IMR-90 (cell line): ENCODE measurements at regions not wholly inside any gene's neighbourhood (a gene's known extent, or its start where the extent isn't known, plus 50 kb on each side); places are given as distances from the start of the nearest gene placed in this dataset.

Experiments
- ATAC-seq: fragments of 200-7000 bp; cut with Tn5 transposase; 2 replicates; pipeline ENCODE4 v1.9.1; 2020; ENCODE audit warnings: low read depth, mild to moderate bottlenecking, moderate library complexity
- BruUV-seq: library from RNA; stranded (reverse); fragments of 400-500 nt; replicated peaks from 2 replicates; lab custom pipeline; 2021; lab: Mats Ljungman, UMichigan
- CTCF ChIA-PET: fragments of 300-600 bp; formaldehyde crosslinking; extraction: SDS; loops from one replicate; lab custom pipeline; 2021; ENCODE audit warnings: antibody characterized with exemption; lab: Yijun Ruan, JAX
- POLR2A ChIA-PET: fragments of 300-600 bp; sonication (Branson Sonifier 250); formaldehyde crosslinking; loops from one replicate; lab custom pipeline; 2022; ENCODE audit warnings: antibody characterized with exemption; ENCODE audit not compliant: unreplicated experiment; lab: Charles Lee
- DNase-seq: peaks from one replicate; pipeline ENCODE4 v3.0.0; 2013
- H2AFZ ChIP-seq: replicated peaks from 2 replicates; pipeline ENCODE3; 2013; ENCODE audit warnings: low read length, mild to moderate bottlenecking; ENCODE audit not compliant: poor library complexity
- H2AK5ac ChIP-seq: 2 replicates; pipeline ENCODE4 v1.6.1; 2013; ENCODE audit warnings: low read depth, low read length, inconsistent platforms
- H2AK9ac ChIP-seq: replicated peaks from 2 replicates; pipeline ENCODE3; 2013; ENCODE audit warnings: mild to moderate bottlenecking, low read depth, low read length, moderate library complexity; ENCODE audit not compliant: poor library complexity
- H2BK120ac ChIP-seq: 2 replicates; pipeline ENCODE4 v1.6.1; 2013; ENCODE audit warnings: low read depth, low read length, inconsistent platforms
- H2BK15ac ChIP-seq: 3 replicates; pipeline ENCODE4 v1.6.1; 2013; ENCODE audit warnings: low read depth, low read length, inconsistent platforms
- H2BK20ac ChIP-seq: 2 replicates; pipeline ENCODE4 v1.6.1; 2013; ENCODE audit warnings: low read depth, mild to moderate bottlenecking, inconsistent platforms, low read length, moderate library complexity
- H2BK5ac ChIP-seq: 2 replicates; pipeline ENCODE4 v1.6.1; 2013; ENCODE audit warnings: mild to moderate bottlenecking, low read depth, low read length, inconsistent platforms; ENCODE audit not compliant: poor library complexity, severe bottlenecking
- H3K14ac ChIP-seq: replicated peaks from 2 replicates; pipeline ENCODE4 v1.6.1; 2013; ENCODE audit warnings: low read depth, low read length, inconsistent platforms
- H3K18ac ChIP-seq: 2 replicates; pipeline ENCODE4 v1.6.1; 2013; ENCODE audit warnings: low read depth, low read length, control low read depth
- H3K23ac ChIP-seq: 2 replicates; pipeline ENCODE4 v1.6.1; 2013; ENCODE audit warnings: low read depth, low read length, inconsistent platforms
- H3K27ac ChIP-seq: 2 replicates; pipeline ENCODE4 v1.5.1; 2013; ENCODE audit warnings: mild to moderate bottlenecking, control low read depth, low read length; ENCODE audit not compliant: insufficient read depth
- H3K27me3 ChIP-seq: 2 replicates; pipeline ENCODE4 v1.6.1; 2013; ENCODE audit warnings: low read length; ENCODE audit not compliant: control insufficient read depth, insufficient read depth
- H3K36me3 ChIP-seq: 2 replicates; pipeline ENCODE4 v1.6.1; 2013; ENCODE audit warnings: low read length, mixed read lengths; ENCODE audit not compliant: control insufficient read depth, insufficient read depth
- H3K4ac ChIP-seq: 2 replicates; pipeline ENCODE4 v1.6.1; 2013; ENCODE audit warnings: low read depth, low read length, inconsistent platforms
- H3K4me1 ChIP-seq: 2 replicates; pipeline ENCODE4 v1.6.1; 2013; ENCODE audit warnings: low read length, mixed read lengths; ENCODE audit not compliant: control insufficient read depth, insufficient read depth
- H3K4me2 ChIP-seq: 2 replicates; pipeline ENCODE4 v1.6.1; 2013; ENCODE audit warnings: low read depth, mild to moderate bottlenecking, control low read depth, low read length, moderate library complexity
- H3K4me3 ChIP-seq: 2 replicates; pipeline ENCODE4 v1.5.1; 2013; ENCODE audit warnings: low read depth, mild to moderate bottlenecking, control low read depth, low read length, moderate library complexity; ENCODE audit not compliant: insufficient read depth
- H3K56ac ChIP-seq: 2 replicates; pipeline ENCODE4 v1.6.1; 2013; ENCODE audit warnings: low read length, inconsistent platforms; ENCODE audit not compliant: insufficient read depth; ENCODE audit errors: extremely low read depth
- H3K79me1 ChIP-seq, 2 experiments: 2 replicates each; pipeline ENCODE4 v1.6.1; 2013; ENCODE audit warnings: low read length in 2 of 2, inconsistent platforms in 1 of 2, low read depth in 1 of 2
- H3K9ac ChIP-seq: 2 replicates; pipeline ENCODE4 v1.6.1; 2013; ENCODE audit warnings: low read depth, low read length, control low read depth
- H3K9me1 ChIP-seq: 2 replicates; pipeline ENCODE4 v1.6.1; 2013; ENCODE audit warnings: low read length, inconsistent platforms; ENCODE audit not compliant: insufficient read depth
- H3K9me3 ChIP-seq: 2 replicates; pipeline ENCODE4 v1.6.1; 2013; ENCODE audit warnings: low read length; ENCODE audit not compliant: control insufficient read depth, insufficient read depth
- H4K20me1 ChIP-seq: 2 replicates; pipeline ENCODE4 v1.6.1; 2013; ENCODE audit warnings: low read length, inconsistent platforms; ENCODE audit not compliant: insufficient read depth
- H4K5ac ChIP-seq: 2 replicates; pipeline ENCODE4 v1.6.1; 2013; ENCODE audit warnings: mild to moderate bottlenecking, low read depth, low read length, control low read depth
- H4K8ac ChIP-seq, 2 experiments: 2 replicates each; pipeline ENCODE4 v1.6.1; 2013; ENCODE audit warnings: low read depth in 2 of 2, low read length in 2 of 2, control low read depth in 1 of 2, inconsistent platforms in 1 of 2
- H4K91ac ChIP-seq: 2 replicates; pipeline ENCODE4 v1.6.1; 2013; ENCODE audit warnings: low read depth, low read length, inconsistent platforms; ENCODE audit not compliant: insufficient read depth
- ELK1 ChIP-seq: fragments of 150-350 bp; IDR thresholded peaks from 2 replicates; pipeline ENCODE4 v1.6.1; 2016; ENCODE audit warnings: low read depth, mild to moderate bottlenecking, low read length, moderate library complexity, borderline replicate concordance
- MAFK ChIP-seq: IDR thresholded peaks from 2 replicates; pipeline ENCODE4 v1.6.1; 2012; ENCODE audit warnings: low read depth, low read length, improper control_type of control experiment
- MAZ ChIP-seq: IDR thresholded peaks from 2 replicates; pipeline ENCODE4 v1.6.1; 2012; ENCODE audit warnings: low read depth, mild to moderate bottlenecking, low read length, improper control_type of control experiment, moderate library complexity, borderline replicate concordance
- NFE2L2 ChIP-seq: fragments of 150-350 bp; IDR thresholded peaks from 2 replicates; pipeline ENCODE4 v1.6.1; 2016; ENCODE audit warnings: low read depth, mild to moderate bottlenecking, low read length
- SMC3 ChIP-seq: fragments of 150-350 bp; IDR thresholded peaks from 2 replicates; pipeline ENCODE4 v1.6.1; 2016; ENCODE audit warnings: low read depth, mild to moderate bottlenecking, antibody characterized with exemption, low read length, moderate library complexity
- WGBS, 2 experiments: methylation state at CpG; one replicate each; pipeline versions ENCODE4 v1.1.5 to v1.1.7; 2013; ENCODE audit warnings: missing lambda C conversion rate in 2 of 2; ENCODE audit not compliant: insufficient read length in 1 of 2; ENCODE audit errors: extremely low coverage in 2 of 2; 5-methylcytosine and 5-hydroxymethylcytosine counted together
- dilution Hi-C: fragments of 300-500 bp; cut with HindIII; formaldehyde crosslinking; loops from one replicate; pipeline ENCODE4 v1.14.3; 2018; ENCODE audit warnings: low sequenced_read_pairs; ENCODE audit not compliant: unreplicated experiment
- in situ Hi-C: fragments of 300-500 bp; cut with MboI; formaldehyde crosslinking; loops from 3 replicates; pipeline ENCODE4 v1.14.3; 2019; ENCODE audit warnings: low sequenced_read_pairs, inconsistent platforms, mixed read lengths
- intact Hi-C: fragments of 100-400 bp; cut with micrococcal nuclease; formaldehyde crosslinking; loops from 2 replicates; pipeline ENCODE4 v1.10.0; 2022

- no peak overlapping the region for H2AK9ac ChIP-seq
- 43% methylated on average over 1 of the region's 1 CpG; no CpG with 5 or more reads in 1 of the 2 experiments for WGBS, 2 experiments
- intact Hi-C loops, result no loop called here
Observed at GRCh38 chr9:105171076-105171475, 73.4 kb upstream of the SLC44A1 start.

More at GRCh38 chr9:105171076-105171475, 73.4 kb upstream of the SLC44A1 start:
- H4K20me1 ChIP-seq, result no peaks in the 10 kb centered on the region
- H4K5ac ChIP-seq, result no peak overlapping the region
- no peak overlapping the region for H2BK120ac ChIP-seq
- H4K8ac ChIP-seq, result no peak overlapping the region
- CTCF ChIA-PET, result no interaction called here
- 0 out of 2 replicates have a peak overlapping the region, but pooled peaks have one; percentile 29 for H3K14ac ChIP-seq
- dilution Hi-C loops (no loop called here), in situ Hi-C loops (no loop called here)
- no peak overlapping the region for H3K56ac ChIP-seq
- POLR2A ChIA-PET, result no interaction called here
- no peak overlapping the region for H3K27ac ChIP-seq
- no peaks in the 10 kb centered on the region for H3K9me3 ChIP-seq
- H4K91ac ChIP-seq, result no peak overlapping the region
- TF ChIP-seq MAFK, result no peak
- TF ChIP-seq SMC3, result no peak
- no peak for TF ChIP-seq ELK1
- TF ChIP-seq NFE2L2, result no peak
- no peak for TF ChIP-seq MAZ
- H3K27me3 ChIP-seq, result no peaks in the 10 kb centered on the region
- no peak for DNase-seq
- no peak overlapping the region for H3K4me3 ChIP-seq
- no peak overlapping the region for H2BK20ac ChIP-seq
- no TSS peak for BruUV-seq
- no peak overlapping the region for H3K9ac ChIP-seq
- H3K9me1 ChIP-seq, result no peaks in the 10 kb centered on the region
- H2BK15ac ChIP-seq, result no peak overlapping the region
- no peaks in the 10 kb centered on the region; the same call in 1 of the 2 replicates for H3K4me1 ChIP-seq
- no peak for ATAC-seq
- no peak overlapping the region for H3K23ac ChIP-seq
- H3K4ac ChIP-seq, result no peak overlapping the region
- H3K4me2 ChIP-seq, result no peak overlapping the region
- no peak overlapping the region for H2BK5ac ChIP-seq
- no peaks in the 10 kb centered on the region for H3K36me3 ChIP-seq
- no peak overlapping the region for H2AFZ ChIP-seq
- H3K18ac ChIP-seq, result no peak overlapping the region
- H2AK5ac ChIP-seq, result no peak overlapping the region
- no peaks in the 10 kb centered on the region for H3K79me1 ChIP-seq
